ENCODE measurements at regions not wholly inside any gene's neighbourhood (a gene's known extent, or its start where the extent isn't known, plus 50 kb on each side); places are given as distances from the start of the nearest gene placed in this dataset.

DNA sequence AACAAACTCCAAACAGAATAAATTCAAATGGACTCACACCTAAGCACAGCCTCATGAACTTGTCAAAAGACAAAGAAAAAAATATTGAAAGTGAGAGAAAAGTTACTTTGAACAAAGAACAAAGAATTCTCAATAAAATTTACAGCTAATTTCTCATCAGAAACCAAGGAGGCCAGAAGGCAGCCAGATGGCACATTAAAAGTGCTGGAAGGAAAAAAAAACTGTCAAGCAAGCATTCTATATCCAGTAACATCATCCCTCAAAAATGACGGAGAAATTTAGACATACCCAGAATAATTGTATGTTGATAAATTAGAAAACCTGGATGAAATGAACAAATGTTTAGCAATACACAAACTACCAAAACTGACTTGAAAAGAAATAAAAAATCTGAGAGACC is 129.8 kb upstream of the UQCRFS1 start:
- intact Hi-C loops (cut with micrococcal nuclease), result no loop called here
- ChIA-PET RAD21 (ENCODE audit: low non-redundant PET in 1 of 2, low total read pairs in 2 of 2, uncharacterized antibody in 2 of 2, unreplicated experiment in 2 of 2) (no interaction called here), POLR2A (no interaction called here), CTCF (no interaction called here)
- TF ChIP-seq EGR1 (IDR thresholded peaks at IDR 0.05; ENCODE audit: low read depth), result no peak
- no peak for TF ChIP-seq POLR2AphosphoS5 (IDR thresholded peaks at IDR 0.05; ENCODE audit: low read depth, low read length)
- TF ChIP-seq YY1 (IDR thresholded peaks at IDR 0.05; ENCODE audit: extremely low read depth, insufficient replicate concordance, low read depth, low read length), result no peak
- no peak for TF ChIP-seq SIN3A (IDR thresholded peaks at IDR 0.05; ENCODE audit: low read depth)
- TF ChIP-seq FOSL1 (IDR thresholded peaks at IDR 0.05; ENCODE audit: low read depth), result no peak
- TF ChIP-seq CEBPB (IDR thresholded peaks at IDR 0.05; ENCODE audit: low read depth), result no peak
- no peak for TF ChIP-seq JUND (IDR thresholded peaks at IDR 0.05)
- no peak for TF ChIP-seq EZH2 (IDR thresholded peaks at IDR 0.05)
- TF ChIP-seq TCF7L2 (IDR thresholded peaks at IDR 0.05; ENCODE audit: borderline replicate concordance, extremely low read depth, insufficient read depth, insufficient read length), result no peak
- TF ChIP-seq CBX3 (IDR thresholded peaks at IDR 0.05; ENCODE audit: low read depth), result no peak
- TF ChIP-seq, protein P1, sequence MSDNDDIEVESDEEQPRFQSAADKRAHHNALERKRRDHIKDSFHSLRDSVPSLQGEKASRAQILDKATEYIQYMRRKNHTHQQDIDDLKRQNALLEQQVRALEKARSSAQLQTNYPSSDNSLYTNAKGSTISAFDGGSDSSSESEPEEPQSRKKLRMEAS (IDR thresholded peaks at IDR 0.05), result no peak
- TF ChIP-seq SP1 (IDR thresholded peaks at IDR 0.05; ENCODE audit: low read depth), result no peak
- TF ChIP-seq, protein P2, sequence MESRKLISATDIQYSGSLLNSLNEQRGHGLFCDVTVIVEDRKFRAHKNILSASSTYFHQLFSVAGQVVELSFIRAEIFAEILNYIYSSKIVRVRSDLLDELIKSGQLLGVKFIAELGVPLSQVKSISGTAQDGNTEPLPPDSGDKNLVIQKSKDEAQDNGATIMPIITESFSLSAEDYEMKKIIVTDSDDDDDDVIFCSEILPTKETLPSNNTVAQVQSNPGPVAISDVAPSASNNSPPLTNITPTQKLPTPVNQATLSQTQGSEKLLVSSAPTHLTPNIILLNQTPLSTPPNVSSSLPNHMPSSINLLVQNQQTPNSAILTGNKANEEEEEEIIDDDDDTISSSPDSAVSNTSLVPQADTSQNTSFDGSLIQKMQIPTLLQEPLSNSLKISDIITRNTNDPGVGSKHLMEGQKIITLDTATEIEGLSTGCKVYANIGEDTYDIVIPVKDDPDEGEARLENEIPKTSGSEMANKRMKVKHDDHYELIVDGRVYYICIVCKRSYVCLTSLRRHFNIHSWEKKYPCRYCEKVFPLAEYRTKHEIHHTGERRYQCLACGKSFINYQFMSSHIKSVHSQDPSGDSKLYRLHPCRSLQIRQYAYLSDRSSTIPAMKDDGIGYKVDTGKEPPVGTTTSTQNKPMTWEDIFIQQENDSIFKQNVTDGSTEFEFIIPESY (IDR thresholded peaks at IDR 0.05; ENCODE audit: extremely low read depth, insufficient replicate concordance, low read length), result no peak
- TF ChIP-seq SRF (IDR thresholded peaks at IDR 0.05; ENCODE audit: low read depth), result no peak
- TF ChIP-seq RAD21 (IDR thresholded peaks at IDR 0.05; ENCODE audit: low read depth), result no peak
- TF ChIP-seq, protein P3, sequence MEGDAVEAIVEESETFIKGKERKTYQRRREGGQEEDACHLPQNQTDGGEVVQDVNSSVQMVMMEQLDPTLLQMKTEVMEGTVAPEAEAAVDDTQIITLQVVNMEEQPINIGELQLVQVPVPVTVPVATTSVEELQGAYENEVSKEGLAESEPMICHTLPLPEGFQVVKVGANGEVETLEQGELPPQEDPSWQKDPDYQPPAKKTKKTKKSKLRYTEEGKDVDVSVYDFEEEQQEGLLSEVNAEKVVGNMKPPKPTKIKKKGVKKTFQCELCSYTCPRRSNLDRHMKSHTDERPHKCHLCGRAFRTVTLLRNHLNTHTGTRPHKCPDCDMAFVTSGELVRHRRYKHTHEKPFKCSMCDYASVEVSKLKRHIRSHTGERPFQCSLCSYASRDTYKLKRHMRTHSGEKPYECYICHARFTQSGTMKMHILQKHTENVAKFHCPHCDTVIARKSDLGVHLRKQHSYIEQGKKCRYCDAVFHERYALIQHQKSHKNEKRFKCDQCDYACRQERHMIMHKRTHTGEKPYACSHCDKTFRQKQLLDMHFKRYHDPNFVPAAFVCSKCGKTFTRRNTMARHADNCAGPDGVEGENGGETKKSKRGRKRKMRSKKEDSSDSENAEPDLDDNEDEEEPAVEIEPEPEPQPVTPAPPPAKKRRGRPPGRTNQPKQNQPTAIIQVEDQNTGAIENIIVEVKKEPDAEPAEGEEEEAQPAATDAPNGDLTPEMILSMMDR (IDR thresholded peaks at IDR 0.05 in 2 of 3, conservative IDR thresholded peaks at IDR 0.05 in 1 of 3; ENCODE audit: borderline replicate concordance in 1 of 3, insufficient read depth in 1 of 3, low read depth in 2 of 3, low read length in 2 of 3), result no peak
- no peak for TF ChIP-seq ELF1 (IDR thresholded peaks at IDR 0.05; ENCODE audit: borderline replicate concordance, low read depth)
- no peak for TF ChIP-seq ZNF274 (IDR thresholded peaks at IDR 0.05; ENCODE audit: low read depth, low read length)
- no peak for TF ChIP-seq ZFX (IDR thresholded peaks at IDR 0.05)
- no peak overlapping the region for H3K9ac ChIP-seq (ENCODE audit: low read length)
- H3K4me2 ChIP-seq (ENCODE audit: low read length), result no peak overlapping the region
- no TSS peak for BruUV-seq (replicated peaks)
- no peak overlapping the region for H3K27ac ChIP-seq (ENCODE audit: low read depth, low read length)
- DNase-seq (ENCODE audit: low read depth, low spot score) (no peak), ATAC-seq (no peak)
- no peaks in the 10 kb centered on the region for H3K27me3 ChIP-seq (ENCODE audit: insufficient read depth, low read length)
- no peak overlapping the region for H3K4me3 ChIP-seq (replicated peaks in 1 of 2; ENCODE audit: low read depth in 1 of 2, low read length in 2 of 2)
- H3K4me1 ChIP-seq (ENCODE audit: control insufficient read depth in 1 of 2, insufficient read depth in 2 of 2, low read length in 2 of 2), result no peaks in the 10 kb centered on the region
- H2AFZ ChIP-seq (ENCODE audit: low read depth, low read length, poor library complexity, severe bottlenecking), result no peak overlapping the region
- no peaks in the 10 kb centered on the region for H3K9me2 ChIP-seq (ENCODE audit: insufficient read depth)
- H3K9me3 ChIP-seq (ENCODE audit: control insufficient read depth in 1 of 2, insufficient read depth in 1 of 2, low read depth in 1 of 2, low read length in 2 of 2), result 0 out of 4 replicates have a peak, but pooled peaks cover 0 to 4% of the 10 kb centered on the region in 2 experiments
- no peaks in the 10 kb centered on the region for H3K36me3 ChIP-seq (ENCODE audit: control insufficient read depth in 1 of 2, insufficient read depth in 2 of 2, low read length in 2 of 2)
- no peaks in the 10 kb centered on the region for H3K79me2 ChIP-seq (ENCODE audit: insufficient read depth, low read length)
- H4K20me1 ChIP-seq (ENCODE audit: insufficient read depth), result no peaks in the 10 kb centered on the region
